ENCODE measurements at regions not wholly inside any gene's neighbourhood (a gene's known extent, or its start where the extent isn't known, plus 50 kb on each side); places are given as distances from the start of the nearest gene placed in this dataset.

DNA sequence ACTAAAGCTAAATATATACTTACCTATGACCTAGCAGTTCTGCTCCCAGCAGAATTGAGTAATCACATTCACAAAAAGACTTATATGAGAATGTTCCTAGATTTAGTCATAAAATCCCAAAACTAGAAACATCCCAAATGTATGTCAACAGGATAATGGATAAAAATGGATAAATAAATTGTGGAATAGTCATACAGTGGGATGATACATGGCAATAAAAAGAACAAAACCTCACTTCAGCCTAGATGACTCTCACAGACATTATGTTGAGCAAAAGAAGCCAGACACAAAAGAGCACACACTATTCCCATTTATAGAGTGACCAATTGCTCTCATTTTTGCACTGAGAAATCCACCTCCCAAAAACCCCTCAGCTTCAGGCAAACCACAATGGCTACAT is 352.4 kb upstream of the HTR2A start:
- peak overlapping the region; percentile 25 for H3K4me3 ChIP-seq (ENCODE audit: low read length)
- H3K27me3 ChIP-seq (replicated peaks; ENCODE audit: control insufficient read depth, insufficient read depth, low read length) = no peaks in the 10 kb centered on the region
- no peak for DNase-seq (ENCODE audit: low read depth)
- no peaks in the 10 kb centered on the region for H3K36me3 ChIP-seq (ENCODE audit: control insufficient read depth, insufficient read depth, low read length, severe bottlenecking)
- H3K9ac ChIP-seq (ENCODE audit: low read length) = no peak overlapping the region
- peaks cover 52% of the 10 kb centered on the region for H3K4me1 ChIP-seq (ENCODE audit: control insufficient read depth, insufficient read depth, low read length)
- peaks cover 5% of the 10 kb centered on the region for H3K9me3 ChIP-seq (ENCODE audit: control insufficient read depth, low read length)

DNA sequence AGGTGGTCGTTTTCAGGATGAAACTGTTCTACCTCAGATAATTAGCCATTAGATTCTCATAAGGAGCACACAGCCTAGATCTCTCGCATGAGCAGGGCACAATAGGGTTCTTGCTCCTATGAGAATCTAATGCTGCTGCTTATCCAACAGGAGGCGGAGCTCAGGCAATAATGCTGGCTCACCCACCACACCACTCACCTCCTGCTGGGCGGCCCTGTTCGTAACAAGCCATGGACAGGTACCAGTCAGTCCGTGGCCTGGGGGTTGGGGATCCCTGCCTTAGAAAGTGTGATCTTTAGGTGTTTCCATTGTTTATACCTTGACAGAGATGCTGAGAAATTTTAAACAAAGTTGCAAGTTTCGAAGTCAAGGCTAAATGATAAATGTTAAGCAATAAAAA is 344.6 kb upstream of the HTR2A start:
- DNase-seq (ENCODE audit: low read depth) = no peak
- no peaks in the 10 kb centered on the region for H3K36me3 ChIP-seq (ENCODE audit: control insufficient read depth, insufficient read depth, low read length, severe bottlenecking)
- H3K27me3 ChIP-seq (replicated peaks; ENCODE audit: control insufficient read depth, insufficient read depth, low read length) = no peaks in the 10 kb centered on the region
- no peak overlapping the region for H3K4me3 ChIP-seq (ENCODE audit: low read length)
- peaks cover 8% of the 10 kb centered on the region for H3K4me1 ChIP-seq (ENCODE audit: control insufficient read depth, insufficient read depth, low read length)
- H3K9ac ChIP-seq (ENCODE audit: low read length) = no peak overlapping the region
- peaks cover 5% of the 10 kb centered on the region for H3K9me3 ChIP-seq (ENCODE audit: control insufficient read depth, low read length)

DNA sequence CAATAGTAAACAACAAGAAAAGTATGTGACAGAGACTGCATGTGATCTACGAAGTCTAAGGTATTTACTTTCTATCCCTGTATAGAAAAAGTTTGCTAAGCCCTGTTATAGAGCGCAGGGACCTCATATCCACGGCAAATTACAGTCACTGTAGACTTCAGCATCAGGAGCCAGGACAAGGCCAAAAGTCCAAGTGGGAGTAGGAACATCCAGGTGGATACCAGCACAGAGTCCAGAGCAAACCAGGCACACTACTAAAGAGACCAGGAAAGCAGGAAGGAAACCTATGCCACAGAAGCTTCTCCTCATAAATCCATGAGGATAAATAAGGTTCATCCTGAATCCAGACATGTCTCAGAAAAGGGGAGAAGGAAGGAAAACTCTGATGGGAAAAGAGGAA is 342.2 kb upstream of the HTR2A start:
- Histone ChIP-seq H3K4me1 (ENCODE audit: control insufficient read depth, insufficient read depth, low read length) (peaks cover 8% of the 10 kb centered on the region), H3K36me3 (ENCODE audit: control insufficient read depth, insufficient read depth, low read length, severe bottlenecking) (no peaks in the 10 kb centered on the region), H3K4me3 (ENCODE audit: low read length) (no peak overlapping the region), H3K9me3 (ENCODE audit: control insufficient read depth, low read length) (no peaks in the 10 kb centered on the region), H3K27me3 (replicated peaks; ENCODE audit: control insufficient read depth, insufficient read depth, low read length) (no peaks in the 10 kb centered on the region), H3K9ac (ENCODE audit: low read length) (no peak overlapping the region)
- no peak for DNase-seq (ENCODE audit: low read depth)

DNA sequence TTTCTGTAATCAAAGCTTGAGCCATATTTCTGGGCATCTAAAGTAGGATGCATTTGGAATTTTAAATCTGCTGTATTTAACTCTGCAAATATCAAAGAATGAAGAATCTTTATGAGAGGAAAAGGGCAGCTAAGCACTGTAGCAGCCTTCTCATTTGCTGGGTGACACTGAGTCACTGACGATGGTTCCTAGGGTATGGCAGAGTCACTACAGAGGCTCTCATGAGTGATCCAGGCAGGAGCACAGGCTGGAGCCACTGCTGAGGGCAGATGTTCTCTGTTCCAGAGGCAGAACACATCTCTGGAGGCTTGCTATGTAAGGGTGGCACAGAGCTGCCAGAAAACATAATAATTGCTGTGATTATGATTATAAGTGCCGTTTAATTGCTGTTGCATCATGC is 340.7 kb upstream of the HTR2A start:
- DNase-seq (ENCODE audit: low read depth) = no peak
- Histone ChIP-seq H3K27me3 (replicated peaks; ENCODE audit: control insufficient read depth, insufficient read depth, low read length) (no peaks in the 10 kb centered on the region), H3K9me3 (ENCODE audit: control insufficient read depth, low read length) (no peaks in the 10 kb centered on the region), H3K36me3 (ENCODE audit: control insufficient read depth, insufficient read depth, low read length, severe bottlenecking) (no peaks in the 10 kb centered on the region), H3K9ac (ENCODE audit: low read length) (no peak overlapping the region), H3K4me3 (ENCODE audit: low read length) (no peak overlapping the region), H3K4me1 (ENCODE audit: control insufficient read depth, insufficient read depth, low read length) (peaks cover 8% of the 10 kb centered on the region)

DNA sequence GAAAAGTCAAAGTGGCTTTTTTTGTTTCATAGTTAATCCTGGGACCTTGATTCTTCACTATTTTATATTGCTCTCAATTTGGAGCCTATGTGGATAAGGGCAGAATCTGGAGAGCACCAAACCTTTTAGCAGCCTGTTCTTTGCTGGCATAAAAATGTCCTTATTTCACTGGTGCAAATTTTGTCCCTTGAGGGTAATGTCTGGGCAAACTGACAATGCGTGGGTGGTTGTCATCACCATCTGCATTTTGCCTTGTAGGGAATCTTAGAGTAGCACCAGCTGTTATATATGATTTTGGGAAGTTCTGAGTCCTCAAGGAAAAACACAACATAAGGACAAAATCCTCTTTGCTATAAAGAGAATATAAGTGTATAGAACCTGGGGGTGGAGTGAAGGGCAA is 336.9 kb upstream of the HTR2A start:
- Histone ChIP-seq H3K9ac (ENCODE audit: low read length) (no peak overlapping the region), H3K4me1 (ENCODE audit: control insufficient read depth, insufficient read depth, low read length) (peaks cover 8% of the 10 kb centered on the region), H3K27me3 (replicated peaks; ENCODE audit: control insufficient read depth, insufficient read depth, low read length) (no peaks in the 10 kb centered on the region), H3K36me3 (ENCODE audit: control insufficient read depth, insufficient read depth, low read length, severe bottlenecking) (no peaks in the 10 kb centered on the region), H3K4me3 (ENCODE audit: low read length) (no peak overlapping the region), H3K9me3 (ENCODE audit: control insufficient read depth, low read length) (peaks cover 19% of the 10 kb centered on the region)
- no peak for DNase-seq (ENCODE audit: low read depth)

DNA sequence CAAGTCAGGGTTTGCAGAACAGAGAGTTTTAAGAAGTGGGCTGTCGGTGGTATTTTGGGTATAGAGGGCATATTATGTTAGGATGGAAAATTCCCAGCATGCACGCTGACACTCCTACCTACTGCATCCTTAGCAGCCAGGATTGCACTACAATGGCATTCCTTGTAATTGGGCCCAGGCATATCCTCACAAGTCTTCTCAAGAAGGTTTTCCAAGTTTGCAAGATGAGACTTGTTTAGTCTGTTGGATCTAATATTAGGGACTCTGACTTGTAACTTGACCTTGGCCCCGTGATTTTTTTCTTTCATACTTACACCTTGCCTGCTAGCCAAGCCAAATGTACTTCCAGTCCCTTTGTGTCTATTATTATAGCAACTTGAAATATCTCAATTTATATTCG is 335.7 kb upstream of the HTR2A start:
- Histone ChIP-seq H3K27me3 (replicated peaks; ENCODE audit: control insufficient read depth, insufficient read depth, low read length) (no peaks in the 10 kb centered on the region), H3K9ac (ENCODE audit: low read length) (no peak overlapping the region), H3K9me3 (ENCODE audit: control insufficient read depth, low read length) (peaks cover 19% of the 10 kb centered on the region), H3K4me3 (ENCODE audit: low read length) (no peak overlapping the region), H3K36me3 (ENCODE audit: control insufficient read depth, insufficient read depth, low read length, severe bottlenecking) (no peaks in the 10 kb centered on the region), H3K4me1 (ENCODE audit: control insufficient read depth, insufficient read depth, low read length) (peaks cover 3% of the 10 kb centered on the region)
- DNase-seq (ENCODE audit: low read depth) = no peak

DNA sequence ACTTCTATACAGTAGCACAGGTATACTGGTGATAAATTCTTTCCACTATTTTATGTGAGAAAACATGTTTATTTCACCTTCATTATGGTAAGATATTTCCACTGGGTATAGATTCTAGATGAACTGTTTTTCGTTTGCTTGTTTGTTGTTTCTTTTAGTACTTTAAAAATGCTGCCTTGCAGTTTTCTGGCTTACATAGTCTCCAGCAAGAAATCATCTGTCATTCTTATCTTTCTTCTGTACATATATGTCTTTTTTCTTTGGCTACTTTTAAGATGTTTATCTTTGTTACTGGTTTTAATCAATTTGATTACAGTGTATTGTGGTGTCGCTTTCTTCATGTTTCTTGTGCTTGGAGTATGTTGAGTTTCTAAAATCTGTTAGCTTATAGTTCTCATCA is 333.3 kb upstream of the HTR2A start:
- no peak overlapping the region for H3K9ac ChIP-seq (ENCODE audit: low read length)
- no peaks in the 10 kb centered on the region for H3K27me3 ChIP-seq (replicated peaks; ENCODE audit: control insufficient read depth, insufficient read depth, low read length)
- H3K36me3 ChIP-seq (ENCODE audit: control insufficient read depth, insufficient read depth, low read length, severe bottlenecking) = no peaks in the 10 kb centered on the region
- no peak for DNase-seq (ENCODE audit: low read depth)
- H3K9me3 ChIP-seq (ENCODE audit: control insufficient read depth, low read length) = peaks cover 19% of the 10 kb centered on the region
- no peaks in the 10 kb centered on the region for H3K4me1 ChIP-seq (ENCODE audit: control insufficient read depth, insufficient read depth, low read length)
- peak overlapping the region; percentile 8 for H3K4me3 ChIP-seq (ENCODE audit: low read length)

DNA sequence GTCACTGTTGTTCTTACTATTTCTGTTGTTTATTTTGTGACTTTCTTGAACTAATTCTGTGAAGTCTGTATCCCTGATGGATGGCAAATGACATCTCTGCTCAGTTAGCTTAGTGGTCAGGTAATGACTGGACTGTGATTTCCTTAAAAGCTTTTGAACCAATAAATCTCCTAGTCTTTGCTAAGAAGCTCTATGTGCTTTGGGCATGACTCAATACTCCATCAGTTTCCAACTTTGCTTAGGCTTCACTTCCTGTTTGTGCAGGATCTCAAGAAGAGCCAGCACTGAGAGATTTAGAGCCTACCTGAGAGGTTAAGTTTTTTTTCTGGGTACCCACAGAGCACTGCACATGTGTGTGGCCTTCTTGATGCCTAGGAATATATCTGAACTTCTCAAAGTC is 329.7 kb upstream of the HTR2A start:
- H3K4me1 ChIP-seq (ENCODE audit: control insufficient read depth, insufficient read depth, low read length) = no peaks in the 10 kb centered on the region
- no peaks in the 10 kb centered on the region for H3K36me3 ChIP-seq (ENCODE audit: control insufficient read depth, insufficient read depth, low read length, severe bottlenecking)
- no peak overlapping the region for H3K4me3 ChIP-seq (ENCODE audit: low read length)
- H3K27me3 ChIP-seq (replicated peaks; ENCODE audit: control insufficient read depth, insufficient read depth, low read length) = no peaks in the 10 kb centered on the region
- H3K9ac ChIP-seq (ENCODE audit: low read length) = no peak overlapping the region
- H3K9me3 ChIP-seq (ENCODE audit: control insufficient read depth, low read length) = peaks cover 19% of the 10 kb centered on the region
- DNase-seq (ENCODE audit: low read depth) = no peak

DNA sequence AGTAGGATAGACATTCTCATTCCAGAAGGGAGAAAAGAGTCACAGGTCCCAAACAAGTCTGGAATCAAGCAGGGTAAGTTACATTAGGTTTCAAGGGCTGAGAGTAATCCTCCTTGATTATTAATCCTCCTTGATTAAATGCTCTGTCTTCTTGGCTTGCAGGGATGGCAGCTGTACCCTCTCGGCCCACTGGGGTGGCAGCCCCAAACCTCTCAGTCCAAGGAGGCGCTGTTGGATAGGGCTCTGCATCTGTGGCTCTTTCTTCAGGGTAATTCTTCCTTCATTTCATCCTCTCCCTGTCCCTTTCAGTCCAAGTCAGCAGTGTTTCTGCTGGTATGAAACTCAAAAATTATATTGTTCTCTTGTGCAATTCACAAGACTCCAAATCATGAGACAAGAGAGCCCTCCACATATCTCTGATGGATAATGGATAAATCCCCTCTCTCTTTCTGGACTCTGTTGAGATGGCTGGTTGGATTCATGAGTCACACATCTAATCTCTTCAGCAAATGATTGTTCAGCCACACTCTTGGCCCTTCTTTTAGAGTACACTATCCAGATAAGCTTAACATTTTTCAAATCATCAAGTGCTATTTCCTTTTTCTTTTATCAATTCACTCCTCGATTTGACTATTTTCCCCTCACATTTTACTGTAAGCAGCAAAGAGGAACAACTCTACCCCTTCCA is 323.7 kb upstream of the HTR2A start:
- no peak for DNase-seq (ENCODE audit: low read depth)
- Histone ChIP-seq H3K4me1 (ENCODE audit: control insufficient read depth, insufficient read depth, low read length) (peaks cover 4% of the 10 kb centered on the region), H3K36me3 (ENCODE audit: control insufficient read depth, insufficient read depth, low read length, severe bottlenecking) (no peaks in the 10 kb centered on the region), H3K9me3 (ENCODE audit: control insufficient read depth, low read length) (no peaks in the 10 kb centered on the region), H3K27me3 (replicated peaks; ENCODE audit: control insufficient read depth, insufficient read depth, low read length) (no peaks in the 10 kb centered on the region), H3K9ac (ENCODE audit: low read length) (no peak overlapping the region), H3K4me3 (ENCODE audit: low read length) (no peak overlapping the region)

DNA sequence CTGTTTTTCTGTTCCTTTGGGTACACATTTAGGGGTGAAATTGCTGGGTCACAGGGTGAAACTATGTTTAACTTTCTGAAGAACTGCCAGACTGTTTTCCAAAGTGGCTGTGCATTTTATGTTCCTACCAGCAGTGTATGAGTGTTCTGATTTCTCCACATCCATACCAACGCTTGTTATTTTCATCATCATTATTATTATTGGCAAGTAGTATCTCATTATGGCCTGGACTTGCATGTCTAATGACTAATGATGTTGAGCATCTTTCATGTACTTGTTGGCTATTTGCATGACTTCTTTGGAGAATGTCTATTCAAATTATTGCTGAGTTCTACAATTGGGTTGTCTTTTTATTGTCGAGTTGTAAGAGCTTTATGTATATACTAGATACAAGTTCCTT is 321.8 kb upstream of the HTR2A start:
- no peak for DNase-seq (ENCODE audit: low read depth)
- no peaks in the 10 kb centered on the region for H3K9me3 ChIP-seq (ENCODE audit: control insufficient read depth, low read length)
- H3K4me3 ChIP-seq (ENCODE audit: low read length) = no peak overlapping the region
- H3K27me3 ChIP-seq (replicated peaks; ENCODE audit: control insufficient read depth, insufficient read depth, low read length) = no peaks in the 10 kb centered on the region
- peaks cover 4% of the 10 kb centered on the region for H3K4me1 ChIP-seq (ENCODE audit: control insufficient read depth, insufficient read depth, low read length)
- H3K36me3 ChIP-seq (ENCODE audit: control insufficient read depth, insufficient read depth, low read length, severe bottlenecking) = no peaks in the 10 kb centered on the region
- H3K9ac ChIP-seq (ENCODE audit: low read length) = no peak overlapping the region

DNA sequence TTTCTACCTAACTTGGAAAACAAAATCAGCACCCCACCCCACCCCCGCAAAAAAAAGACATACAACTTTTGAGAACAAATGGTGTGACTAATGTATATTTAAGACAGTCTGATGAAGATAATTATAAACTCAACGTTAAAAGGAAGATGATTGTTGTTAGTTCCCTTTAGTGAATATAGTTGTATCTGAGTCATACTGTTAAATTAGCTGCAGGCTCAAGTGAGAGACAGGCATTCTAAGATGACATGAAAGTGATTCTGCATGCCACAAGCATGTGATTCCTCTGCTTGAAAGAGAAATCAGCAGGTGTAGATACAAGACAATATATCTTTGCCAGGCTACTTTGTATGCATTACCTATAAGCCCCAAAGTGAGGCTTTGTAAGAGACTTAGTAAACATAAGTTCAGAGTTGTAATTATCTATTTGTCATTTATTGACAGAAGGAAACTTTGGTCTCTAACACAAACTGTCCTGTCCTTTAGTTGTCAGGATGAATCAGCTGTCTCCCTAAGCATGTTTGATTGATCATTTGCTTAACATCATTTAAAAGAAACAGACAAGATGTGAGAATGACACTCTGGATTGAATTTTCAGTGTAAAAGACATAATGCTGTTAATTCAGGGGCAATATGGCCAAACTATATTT is 319.4 kb upstream of the HTR2A start:
- H3K36me3 ChIP-seq (ENCODE audit: control insufficient read depth, insufficient read depth, low read length, severe bottlenecking) = no peaks in the 10 kb centered on the region
- no peaks in the 10 kb centered on the region for H3K27me3 ChIP-seq (replicated peaks; ENCODE audit: control insufficient read depth, insufficient read depth, low read length)
- no peak overlapping the region for H3K9ac ChIP-seq (ENCODE audit: low read length)
- peak; percentile 19 for DNase-seq (ENCODE audit: low read depth)
- no peak overlapping the region for H3K4me3 ChIP-seq (ENCODE audit: low read length)
- no peaks in the 10 kb centered on the region for H3K9me3 ChIP-seq (ENCODE audit: control insufficient read depth, low read length)
- H3K4me1 ChIP-seq (ENCODE audit: control insufficient read depth, insufficient read depth, low read length) = peaks cover 4% of the 10 kb centered on the region

DNA sequence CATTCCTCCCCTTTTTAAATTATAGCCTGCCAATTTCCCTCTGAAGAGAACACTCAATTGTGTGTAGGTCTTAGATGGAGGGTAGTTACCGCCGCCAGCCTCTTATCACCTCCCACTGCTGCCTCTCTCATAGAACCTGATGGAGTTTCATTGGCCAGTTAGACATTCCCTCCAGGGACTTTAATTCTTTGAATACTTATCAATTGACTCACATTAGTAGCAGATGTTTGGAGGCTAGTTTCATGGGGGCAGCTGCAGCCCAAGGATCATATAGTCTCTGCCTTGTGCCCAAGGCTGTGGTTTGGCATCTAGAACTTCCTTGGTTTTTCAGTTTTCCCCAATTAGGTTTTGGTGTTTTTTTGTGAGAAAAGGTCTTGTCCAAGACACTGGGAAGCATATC is 318.9 kb upstream of the HTR2A start:
- Histone ChIP-seq H3K36me3 (ENCODE audit: control insufficient read depth, insufficient read depth, low read length, severe bottlenecking) (no peaks in the 10 kb centered on the region), H3K4me1 (ENCODE audit: control insufficient read depth, insufficient read depth, low read length) (peaks cover 4% of the 10 kb centered on the region), H3K4me3 (ENCODE audit: low read length) (no peak overlapping the region), H3K9ac (ENCODE audit: low read length) (no peak overlapping the region), H3K9me3 (ENCODE audit: control insufficient read depth, low read length) (no peaks in the 10 kb centered on the region), H3K27me3 (replicated peaks; ENCODE audit: control insufficient read depth, insufficient read depth, low read length) (no peaks in the 10 kb centered on the region)
- peak; percentile 53 for DNase-seq (ENCODE audit: low read depth)
